GM12864 (cell line): ENCODE measurements at regions not wholly inside any gene's neighbourhood (a gene's known extent, or its start where the extent isn't known, plus 50 kb on each side); places are given as distances from the start of the nearest gene placed in this dataset.

Source experiments
- DNase-seq: peaks from one replicate; pipeline ENCODE4 v3.0.0-alpha.2; 2011; ENCODE audit warnings: low read depth
- H3K4me3 ChIP-seq: 2 replicates; pipeline ENCODE4 v1.5.1; 2011; ENCODE audit warnings: mild to moderate bottlenecking, low read depth, low read length, control low read depth
- CTCF ChIP-seq: IDR thresholded peaks from 2 replicates; pipeline ENCODE4 v1.5.1; 2011; ENCODE audit warnings: low read depth, mild to moderate bottlenecking, moderate library complexity, low read length, control low read depth, inconsistent platforms; ENCODE audit errors: missing control alignments

DNA sequence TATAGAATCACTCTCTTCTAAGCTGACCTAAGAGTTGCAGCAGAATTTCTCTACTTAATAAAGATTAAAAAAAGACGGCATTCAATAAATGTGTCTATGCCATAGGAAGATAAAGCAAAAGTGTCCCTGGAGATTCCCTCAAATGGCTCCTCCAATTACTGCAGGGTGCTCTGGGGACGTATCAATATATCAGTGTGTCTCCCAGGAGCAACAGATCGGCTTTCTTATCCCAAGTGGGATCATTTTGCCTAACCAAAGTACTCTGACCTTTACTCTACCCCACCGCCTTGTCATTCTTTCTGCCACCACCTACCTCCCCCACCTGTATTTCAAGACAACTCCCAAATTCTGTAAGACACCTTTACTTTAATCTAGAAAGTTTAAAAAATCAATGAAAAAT is 202.0 kb upstream of the SEMA3C start:
- DNase-seq = no peak
- no peak for TF ChIP-seq CTCF
- no peak overlapping the region for H3K4me3 ChIP-seq

DNA sequence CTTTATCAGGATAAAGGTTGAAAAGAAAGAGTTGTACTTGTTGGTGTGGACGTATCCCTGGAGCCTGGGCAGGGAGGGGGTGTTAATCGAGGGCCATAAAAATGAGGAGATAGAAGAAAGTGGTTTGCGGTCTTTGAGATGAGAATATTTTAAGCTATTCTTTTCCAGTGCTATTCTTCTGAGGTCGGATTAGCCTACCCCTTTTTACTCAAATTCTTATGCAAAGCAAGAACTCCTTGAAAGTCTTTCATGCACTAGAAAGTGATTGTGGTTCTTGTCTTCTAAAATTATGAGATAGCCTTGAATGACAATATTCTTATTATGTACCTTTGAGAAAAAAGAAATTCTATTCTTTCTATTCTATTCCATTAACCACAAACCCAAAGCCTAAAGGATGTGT is 201.3 kb upstream of the SEMA3C start:
- no peak overlapping the region for H3K4me3 ChIP-seq
- DNase-seq = no peak
- TF ChIP-seq CTCF = no peak

- no peak overlapping the region for H3K4me3 ChIP-seq
- no peak for DNase-seq
- no peak for TF ChIP-seq CTCF
These were observed 195.8 kb upstream of the SEMA3C start for GRCh38 chr7:81114633-81115032.

- TF ChIP-seq CTCF = no peak
- no peak for DNase-seq
- no peak overlapping the region for H3K4me3 ChIP-seq
These were observed 193.9 kb upstream of the SEMA3C start for GRCh38 chr7:81112731-81113130.

DNA sequence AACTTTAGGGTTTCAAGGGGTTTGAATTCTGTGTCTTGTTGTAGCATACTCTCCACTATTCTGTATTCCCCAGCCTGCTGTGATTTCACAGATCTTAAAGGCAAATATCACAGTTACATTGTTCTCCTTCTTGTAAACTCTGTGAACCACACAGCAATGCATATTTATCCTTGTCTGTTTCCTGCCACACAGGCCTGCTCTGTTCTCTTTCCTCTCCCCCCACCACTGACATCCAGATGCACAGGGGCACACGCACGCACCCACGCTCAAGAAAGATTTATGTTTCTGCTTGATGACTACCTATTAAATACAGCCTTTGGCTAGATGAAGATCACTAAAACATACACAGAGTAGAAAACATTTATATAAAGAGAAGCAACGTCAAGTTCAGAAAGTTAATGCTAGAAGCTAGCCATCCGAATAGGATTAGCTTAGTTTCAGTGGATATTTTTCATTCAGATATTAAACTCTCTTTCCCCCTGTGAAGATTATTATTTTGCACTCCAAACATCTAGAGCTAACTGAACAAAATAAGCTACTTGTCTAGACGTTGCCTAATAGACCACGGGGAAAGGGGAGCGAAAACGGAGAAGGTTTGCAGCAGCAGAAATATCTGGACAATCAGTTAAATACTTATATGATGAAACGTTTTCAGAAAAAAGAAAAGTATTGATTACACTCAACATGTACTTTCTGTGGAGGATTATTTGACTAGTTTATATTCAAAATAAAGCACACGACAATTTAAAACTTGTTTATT is 193.1 kb upstream of the SEMA3C start:
- no peak for DNase-seq
- H3K4me3 ChIP-seq = no peak overlapping the region
- no peak for TF ChIP-seq CTCF

DNA sequence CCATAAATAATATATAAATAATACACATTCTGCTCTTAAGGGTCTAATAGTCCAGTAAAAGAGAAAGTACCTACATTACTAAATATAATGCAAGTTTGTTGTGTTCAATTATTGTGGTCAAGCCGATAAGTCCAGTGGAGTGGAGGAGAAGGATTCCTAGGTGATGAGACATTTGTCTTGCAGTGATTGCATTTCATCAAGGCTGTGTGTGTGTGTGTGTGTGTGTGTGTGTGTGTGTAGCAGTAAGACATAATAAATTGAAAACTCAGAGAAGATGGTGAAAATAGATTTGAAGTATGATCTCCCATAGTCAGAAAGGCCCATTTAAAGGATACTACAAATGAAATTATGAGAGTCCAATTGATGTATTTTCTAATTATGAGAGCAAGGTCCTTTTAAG is 192.5 kb upstream of the SEMA3C start:
- H3K4me3 ChIP-seq = no peak overlapping the region
- DNase-seq = no peak
- TF ChIP-seq CTCF = no peak

GRCh38 chr7:81110673-81111072 is 191.8 kb upstream of the SEMA3C start:
- TF ChIP-seq CTCF = no peak
- no peak for DNase-seq
- no peak overlapping the region for H3K4me3 ChIP-seq
